GM12878 (cell line): ENCODE measurements at regions not wholly inside any gene's neighbourhood (a gene's known extent, or its start where the extent isn't known, plus 50 kb on each side); places are given as distances from the start of the nearest gene placed in this dataset.

ENCODE experiments used
- ATAC-seq: fragments of 200-7000 bp; cut with Tn5 transposase; 3 replicates; pipeline ENCODE4 v1.9.1; 2020; ENCODE audit warnings: mild to moderate bottlenecking, moderate library complexity
- BruUV-seq: library from RNA; stranded (reverse); fragments of 400-500 nt; replicated peaks from 2 replicates; lab custom pipeline; 2021; lab: Mats Ljungman, UMichigan
- CTCF ChIA-PET: fragments of 300-600 bp; sonication (Branson Sonifier 250); formaldehyde crosslinking; extraction: SDS; loops from one replicate; lab custom pipeline; 2021; ENCODE audit warnings: inconsistent platforms; lab: Yijun Ruan, JAX
- POLR2A ChIA-PET: fragments of 350-600 bp; formaldehyde crosslinking; extraction: SDS; loops from one replicate; lab custom pipeline; 2021; ENCODE audit warnings: inconsistent platforms; lab: Charles Lee
- RAD21 ChIA-PET: fragments of 300-600 bp; sonication (Branson Sonifier 250); formaldehyde crosslinking; loops from one replicate; lab custom pipeline; 2023; ENCODE audit warnings: antibody characterized with exemption; ENCODE audit not compliant: unreplicated experiment; lab: Charles Lee
- SMC1A ChIA-PET: fragments of 300-600 bp; sonication (Branson Sonifier 250); formaldehyde crosslinking; loops from one replicate; lab custom pipeline; 2023; ENCODE audit not compliant: unreplicated experiment, uncharacterized antibody; lab: Charles Lee
- DNase-seq: peaks from one replicate; pipeline ENCODE4 v3.0.0-alpha.2; 2011; ENCODE audit warnings: low read depth, low spot score
- FAIRE-seq: peaks from 3 replicates; lab custom pipeline; 2011; peaks lifted over from hg19 to GRCh38; lab: Jason Lieb, UNC
- H2AFZ ChIP-seq: 2 replicates; pipeline ENCODE4 v1.6.0; 2011; ENCODE audit warnings: low read depth, low read length, control low read depth; ENCODE audit not compliant: control insufficient read depth
- H3K27ac ChIP-seq: 2 replicates; pipeline ENCODE4 v1.5.1; 2011; ENCODE audit warnings: control low read depth; ENCODE audit not compliant: control insufficient read depth, insufficient read depth
- H3K27me3 ChIP-seq, 2 experiments: replicated peaks in 1 of 2; 2 replicates each; pipeline versions ENCODE4 v1.6.0 to v1.6.1; 2011; ENCODE audit warnings: low read length in 1 of 2; ENCODE audit not compliant: control insufficient read depth in 2 of 2, insufficient read depth in 2 of 2
- H3K36me3 ChIP-seq, 2 experiments: 2 replicates each; pipeline ENCODE4 v1.5.1; 2011; ENCODE audit warnings: low read length in 1 of 2; ENCODE audit not compliant: control insufficient read depth in 2 of 2, insufficient read depth in 2 of 2
- H3K4me1 ChIP-seq: 2 replicates; pipeline ENCODE4 v1.6.1; 2011; ENCODE audit warnings: mild to moderate bottlenecking, low read length, moderate library complexity, mixed read lengths; ENCODE audit not compliant: control insufficient read depth, insufficient read depth
- H3K4me2 ChIP-seq: 2 replicates; pipeline ENCODE4 v1.6.0; 2011; ENCODE audit warnings: control low read depth; ENCODE audit not compliant: control insufficient read depth, insufficient read depth
- H3K4me3 ChIP-seq: fragments of 200-600 bp; sonication (generic); 2 replicates; pipeline ENCODE4 v1.5.1; 2016
- H3K79me2 ChIP-seq: 2 replicates; pipeline ENCODE4 v1.6.0; 2011; ENCODE audit warnings: low read length; ENCODE audit not compliant: control insufficient read depth, insufficient read depth
- H3K9ac ChIP-seq: 2 replicates; pipeline ENCODE4 v1.8.0; 2011; ENCODE audit warnings: low read length, control low read depth, mixed read lengths; ENCODE audit not compliant: control insufficient read depth, insufficient read depth
- H3K9me3 ChIP-seq: replicated peaks from 3 replicates; pipeline ENCODE4 v1.5.1; 2011; ENCODE audit warnings: mild to moderate bottlenecking, low read length; ENCODE audit not compliant: control insufficient read depth, insufficient read depth
- H4K20me1 ChIP-seq: 2 replicates; pipeline ENCODE4 v1.6.0; 2011; ENCODE audit not compliant: control insufficient read depth, insufficient read depth
- BHLHE40 ChIP-seq, 2 experiments: fragments of 450-650 bp in 1 of 2; IDR thresholded peaks; 2 replicates each; pipeline ENCODE4 v1.6.1; 2011 to 2017; ENCODE audit warnings: low read depth in 2 of 2, borderline replicate concordance in 1 of 2, improper control_type of control experiment in 1 of 2, low read length in 1 of 2, mild to moderate bottlenecking in 1 of 2
- CHD2 ChIP-seq: IDR thresholded peaks from 2 replicates; pipeline ENCODE4 v1.6.1; 2011; ENCODE audit warnings: low read depth, low read length, improper control_type of control experiment, borderline replicate concordance
- E4F1 ChIP-seq: fragments of 450-650 bp; IDR thresholded peaks from 2 replicates; pipeline ENCODE4 v1.6.1; 2018; ENCODE audit warnings: borderline replicate concordance, mild to moderate bottlenecking; ENCODE audit not compliant: partially characterized antibody
- NBN ChIP-seq: fragments of 450-650 bp; IDR thresholded peaks from 2 replicates; pipeline ENCODE4 v1.6.1; 2016
- SIN3A ChIP-seq: IDR thresholded peaks from 2 replicates; pipeline ENCODE4 v1.6.1; 2012; ENCODE audit warnings: low read depth, low read length, improper control_type of control experiment
- SPI1 ChIP-seq: IDR thresholded peaks from 2 replicates; pipeline ENCODE4 v1.6.1; 2011; ENCODE audit warnings: low read depth, mild to moderate bottlenecking, low read length, moderate library complexity, borderline replicate concordance; ENCODE audit not compliant: insufficient read depth
- STAT1 ChIP-seq: fragments of 450-650 bp; conservative IDR thresholded peaks from 2 replicates; pipeline ENCODE4 v1.6.1; 2014; ENCODE audit warnings: antibody characterized with exemption, mild to moderate bottlenecking
- ZBTB33 ChIP-seq: fragments of 450-650 bp; IDR thresholded peaks from 2 replicates; pipeline ENCODE4 v1.6.1; 2017; ENCODE audit warnings: mild to moderate bottlenecking
- ZNF217 ChIP-seq: fragments of 450-650 bp; IDR thresholded peaks from 2 replicates; pipeline ENCODE4 v1.6.1; 2017; ENCODE audit warnings: antibody characterized with exemption, mild to moderate bottlenecking
- WGBS: methylation state at CpG from one replicate; pipeline ENCODE4 v1.1.6; 2016; ENCODE audit warnings: low lambda C conversion rate; ENCODE audit not compliant: insufficient replicate concordance, insufficient coverage; ENCODE audit errors: missing lambda C conversion rate; 5-methylcytosine and 5-hydroxymethylcytosine counted together
- in situ Hi-C: fragments of 300-500 bp; cut with MboI; formaldehyde crosslinking; loops from 9 replicates; pipeline ENCODE4 v1.14.3; 2018; ENCODE audit warnings: mixed read lengths
- intact Hi-C: fragments of 100-400 bp; cut with micrococcal nuclease; formaldehyde crosslinking; loops from one replicate; pipeline ENCODE4 v1.14.2; 2022; ENCODE audit not compliant: unreplicated experiment

DNA sequence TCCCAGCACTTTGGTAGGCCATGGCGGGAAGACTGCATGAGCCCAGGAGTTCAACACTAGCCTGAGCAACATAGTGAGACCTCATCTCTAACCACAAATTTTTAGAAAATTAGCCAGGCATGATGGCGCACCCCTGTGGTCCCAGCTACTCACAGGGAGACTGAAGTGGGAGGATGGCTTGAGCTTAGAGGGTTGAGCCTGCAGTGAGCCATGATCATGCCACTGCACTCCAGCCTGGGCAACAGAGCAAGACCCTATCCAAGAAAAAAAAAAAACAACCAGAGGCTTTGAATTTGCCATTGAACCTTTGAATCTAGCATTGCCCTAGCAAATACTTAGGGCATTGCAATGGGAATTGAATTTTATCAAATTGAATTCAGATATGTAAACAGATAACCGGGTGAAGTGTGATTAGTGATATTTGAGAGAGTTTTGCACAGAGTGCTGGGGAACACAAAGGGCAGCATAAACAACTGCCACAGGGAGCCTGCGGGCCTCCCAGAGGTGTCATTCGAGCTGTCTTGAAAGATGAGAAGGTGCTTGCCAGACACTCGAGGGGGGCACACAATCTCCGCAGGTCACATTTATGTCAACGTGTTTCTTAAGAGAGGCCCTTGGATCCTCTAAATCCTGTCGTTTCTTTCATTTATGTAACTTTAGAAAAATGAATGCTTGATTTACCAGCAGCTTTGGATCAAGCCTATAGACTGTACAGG, 200.3 kb downstream of the AASDH start:
- Histone ChIP-seq H3K27me3 (no peaks in the 10 kb centered on the region), H3K79me2 (no peaks in the 10 kb centered on the region), H3K27ac (no peak overlapping the region), H3K36me3 (no peaks in the 10 kb centered on the region), H3K9ac (no peak overlapping the region), H2AFZ (no peak overlapping the region), H3K4me3 (no peak overlapping the region), H3K4me2 (no peak overlapping the region), H3K4me1 (no peaks in the 10 kb centered on the region), H3K9me3 (no peaks in the 10 kb centered on the region), H4K20me1 (no peaks in the 10 kb centered on the region)
- ATAC-seq (no peak), DNase-seq (no peak), FAIRE-seq (no peak)
- ChIA-PET CTCF (no interaction called here), RAD21 (no interaction called here), SMC1A (interaction anchor here (0.6 kb wide), 1 partner anchor 745 kb away, joined by 4 read pairs; no protein-coding TSS in a partner anchor), POLR2A (no interaction called here)
- no peak for TF ChIP-seq SPI1
- no peak for TF ChIP-seq E4F1
- no peak for TF ChIP-seq ZNF217
- no TSS peak for BruUV-seq
- intact Hi-C loops (no loop called here), in situ Hi-C loops (no loop called here)
- 59% methylated on average over 9 of the region's 9 CpGs for WGBS

DNA sequence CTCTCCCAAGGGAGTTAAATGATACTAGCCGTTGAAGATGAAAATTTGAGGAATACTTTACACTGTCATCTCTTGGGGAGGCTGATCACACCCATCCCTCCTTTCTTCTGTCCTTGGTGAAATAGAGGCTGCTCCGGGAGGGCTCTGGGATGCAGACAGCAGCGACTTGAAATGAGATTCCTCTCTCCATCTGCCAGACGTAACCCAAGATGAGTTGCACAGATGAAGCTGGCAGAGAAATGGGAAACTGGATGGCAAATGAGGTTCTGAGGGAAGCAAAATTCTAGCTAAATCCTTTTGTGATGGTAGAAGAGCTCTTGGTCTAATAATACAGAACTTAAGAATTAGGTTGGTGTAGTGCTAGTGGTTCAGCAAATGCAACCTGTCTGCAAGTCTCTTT, 201.4 kb downstream of the AASDH start:
- Histone ChIP-seq H3K27ac (no peak overlapping the region), H3K36me3 (no peaks in the 10 kb centered on the region), H2AFZ (no peak overlapping the region), H3K4me2 (no peak overlapping the region), H3K9ac (no peak overlapping the region)
- DNase-seq (no peak), ATAC-seq (no peak)
- in situ Hi-C loops (no loop called here), intact Hi-C loops (no loop called here)
- WGBS: 79% methylated on average over 4 of the region's 4 CpGs
- TF ChIP-seq ZBTB33 (no peak), SIN3A (no peak), STAT1 (no peak), CHD2 (no peak), NBN (no peak), BHLHE40 (IDR thresholded peaks at IDR 0.05; ENCODE audit: borderline replicate concordance in 1 of 2, low read depth in 2 of 2, low read length in 1 of 2) (no peak)
- TF ChIP-seq, all 136 proteins: peak for 0
- H3K4me1 ChIP-seq: no peaks in the 10 kb centered on the region
- ChIA-PET SMC1A (interaction anchor here (0.7 kb wide), 1 partner anchor 14 kb away, joined by 3 read pairs; no protein-coding TSS in a partner anchor), POLR2A (no interaction called here), RAD21 (no interaction called here), CTCF (no interaction called here)
- no peaks in the 10 kb centered on the region for H3K27me3 ChIP-seq
- H3K79me2 ChIP-seq: no peaks in the 10 kb centered on the region
- no peak for FAIRE-seq
- H4K20me1 ChIP-seq: no peaks in the 10 kb centered on the region
- no peak overlapping the region for H3K4me3 ChIP-seq
- H3K9me3 ChIP-seq: no peaks in the 10 kb centered on the region
- BruUV-seq: no TSS peak
